SK-MEL-5 (cell line): ENCODE measurements at regions not wholly inside any gene's neighbourhood (a gene's known extent, or its start where the extent isn't known, plus 50 kb on each side); places are given as distances from the start of the nearest gene placed in this dataset.

Experiments used
- DNase-seq: peaks from one replicate; pipeline ENCODE4 v3.0.0-alpha.2; 2016; ENCODE audit warnings: low read depth, low spot score
- in situ Hi-C: cut with HindIII; loops from 2 replicates; pipeline ENCODE4 v1.10.0; 2016; ENCODE audit warnings: low sequenced_read_pairs, high pct_unique_total_duplicates, low pct_unique_long_range_greater_than_20kb

DNA sequence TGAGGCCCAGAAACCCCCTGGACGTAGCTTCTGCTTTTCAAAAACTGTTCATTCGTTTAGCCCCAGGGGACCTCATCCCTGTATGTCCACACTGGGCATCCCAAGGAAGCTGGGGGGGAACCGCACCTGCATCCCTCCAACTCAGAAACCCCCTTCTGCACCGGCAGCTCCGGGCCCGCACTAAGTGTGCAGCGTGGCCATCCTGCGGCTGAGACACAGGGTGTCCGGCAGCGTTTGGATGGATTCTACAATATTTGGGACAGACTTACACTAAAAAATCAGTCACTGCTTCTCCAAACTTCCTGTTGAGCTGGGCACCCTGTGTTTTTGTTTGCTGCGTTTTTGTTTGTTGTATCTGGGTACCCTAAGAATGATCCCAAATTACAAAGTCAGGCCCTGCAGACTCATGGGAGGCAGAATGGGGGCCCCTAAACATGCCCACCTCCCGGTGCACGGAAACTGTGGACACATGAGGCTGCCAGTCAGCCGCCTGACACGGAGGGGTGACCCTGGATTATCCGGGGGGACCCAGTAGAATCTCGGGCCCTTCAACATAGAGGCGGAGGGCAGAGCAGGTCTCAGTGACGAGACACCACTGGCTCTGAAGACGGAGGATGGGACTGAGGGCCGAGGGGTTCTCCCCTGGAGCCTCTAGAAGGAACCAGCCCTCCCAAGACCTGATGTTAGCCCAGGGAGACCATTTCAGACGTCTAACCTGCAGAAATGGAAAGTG is 88.2 kb upstream of the BHLHE23 start:
- in situ Hi-C loops, result no loop called here
- no peak for DNase-seq

DNA sequence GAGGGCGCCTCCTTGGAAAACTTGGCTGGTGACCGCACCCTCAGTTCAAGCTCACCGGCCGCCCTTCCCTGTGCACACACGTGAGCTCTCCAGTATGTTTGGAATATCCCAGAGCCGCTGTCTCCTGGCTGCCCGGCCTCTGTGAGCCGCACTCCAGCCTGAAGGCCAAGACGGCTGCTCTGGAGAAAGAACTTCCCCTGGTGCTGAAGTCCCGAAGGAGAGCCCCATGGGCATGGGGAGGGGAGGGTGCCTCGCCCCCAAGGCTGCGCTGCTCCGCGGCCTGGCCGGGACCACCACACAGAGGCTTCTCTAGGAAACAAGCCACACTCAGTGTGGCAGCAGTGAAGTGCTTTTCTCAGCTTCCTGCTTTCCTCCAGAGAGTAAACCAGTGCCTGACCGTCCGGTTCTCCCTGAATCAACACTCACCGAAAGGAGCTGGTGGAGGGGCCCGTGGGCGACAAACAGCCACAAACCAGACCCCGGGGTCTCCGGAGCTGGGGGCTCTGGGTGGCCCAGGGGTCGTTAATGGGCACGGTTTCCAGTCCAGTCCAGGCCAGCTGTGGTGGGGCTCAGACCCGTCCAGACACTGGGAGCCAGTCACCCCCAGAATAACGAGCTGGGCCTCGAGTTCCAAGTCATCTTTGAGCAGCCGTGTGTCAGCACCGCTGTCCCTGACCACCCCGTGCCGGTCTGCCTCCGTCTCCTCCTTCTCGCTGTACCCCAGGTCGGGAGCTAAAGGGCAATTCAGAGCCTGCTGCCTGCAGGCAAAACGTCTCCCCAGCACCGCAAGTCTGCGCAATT is 87.4 kb upstream of the BHLHE23 start:
- no peak for DNase-seq
- in situ Hi-C loops, result no loop called here

DNA sequence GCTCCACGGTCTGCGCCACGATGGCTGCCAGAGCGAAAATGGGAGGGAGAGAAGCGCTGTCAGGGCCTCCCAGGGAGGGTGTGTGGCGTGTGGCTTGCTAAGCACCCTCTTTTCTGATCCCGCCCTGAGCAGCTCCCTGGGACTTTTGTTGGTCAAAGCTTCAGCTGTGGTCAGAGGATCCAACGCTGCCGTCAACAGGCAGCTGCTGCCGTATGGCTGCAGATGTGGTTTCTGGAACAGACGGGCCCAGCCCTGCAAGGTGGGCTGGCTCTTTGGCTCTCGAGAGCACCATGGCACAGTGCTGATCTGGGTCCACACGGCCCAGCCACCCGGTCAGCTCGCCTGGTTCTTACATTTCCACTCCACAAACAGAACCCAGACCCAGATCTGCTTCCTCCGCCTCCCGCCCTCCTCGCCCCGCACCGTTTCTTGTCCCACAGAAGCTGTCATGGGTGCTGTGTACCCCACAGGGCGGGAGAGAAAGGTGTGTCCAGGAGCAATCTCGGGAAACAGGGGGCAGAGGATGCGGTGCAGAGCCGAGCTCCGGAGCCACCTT is 86.0 kb upstream of the BHLHE23 start:
- in situ Hi-C loops, result no loop called here
- DNase-seq, result no peak

DNA sequence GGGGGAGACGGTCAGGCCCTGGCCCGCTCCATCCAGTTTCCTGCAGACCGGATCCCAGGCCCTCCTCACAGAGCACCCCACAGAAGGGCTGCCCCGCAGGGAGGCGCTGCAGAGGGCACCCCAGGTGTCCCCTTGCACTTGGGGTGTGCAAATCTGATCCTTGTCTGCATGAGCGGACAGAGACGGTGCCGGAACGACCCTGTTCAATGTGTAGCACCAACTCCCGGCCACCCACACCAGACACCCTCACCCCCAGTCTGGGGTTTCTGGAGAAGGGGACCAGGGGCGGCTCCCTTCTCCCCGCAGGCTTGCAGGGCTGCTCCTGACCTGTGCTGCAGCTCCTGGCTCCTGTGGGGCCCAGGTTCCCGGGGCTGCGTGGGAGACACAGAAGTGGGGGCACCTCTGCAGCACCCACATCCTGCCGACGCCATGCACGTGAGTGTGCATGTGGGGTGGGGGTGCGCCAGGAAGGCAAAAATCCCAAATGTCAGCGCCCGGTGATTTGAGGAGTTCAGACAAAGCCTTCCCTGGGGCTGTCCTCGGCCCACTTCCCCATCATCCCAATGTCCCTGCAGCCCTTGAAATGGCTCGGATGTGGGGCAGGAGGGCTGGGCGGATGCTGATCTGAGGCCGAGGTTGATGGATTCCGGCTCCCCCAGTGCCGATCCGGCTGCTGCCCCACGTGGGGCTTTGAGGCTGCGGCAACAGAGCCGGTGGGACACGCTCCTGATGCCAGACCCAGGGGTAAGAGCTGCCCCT is 85.3 kb upstream of the BHLHE23 start:
- in situ Hi-C loops, result no loop called here
- DNase-seq, result no peak

DNA sequence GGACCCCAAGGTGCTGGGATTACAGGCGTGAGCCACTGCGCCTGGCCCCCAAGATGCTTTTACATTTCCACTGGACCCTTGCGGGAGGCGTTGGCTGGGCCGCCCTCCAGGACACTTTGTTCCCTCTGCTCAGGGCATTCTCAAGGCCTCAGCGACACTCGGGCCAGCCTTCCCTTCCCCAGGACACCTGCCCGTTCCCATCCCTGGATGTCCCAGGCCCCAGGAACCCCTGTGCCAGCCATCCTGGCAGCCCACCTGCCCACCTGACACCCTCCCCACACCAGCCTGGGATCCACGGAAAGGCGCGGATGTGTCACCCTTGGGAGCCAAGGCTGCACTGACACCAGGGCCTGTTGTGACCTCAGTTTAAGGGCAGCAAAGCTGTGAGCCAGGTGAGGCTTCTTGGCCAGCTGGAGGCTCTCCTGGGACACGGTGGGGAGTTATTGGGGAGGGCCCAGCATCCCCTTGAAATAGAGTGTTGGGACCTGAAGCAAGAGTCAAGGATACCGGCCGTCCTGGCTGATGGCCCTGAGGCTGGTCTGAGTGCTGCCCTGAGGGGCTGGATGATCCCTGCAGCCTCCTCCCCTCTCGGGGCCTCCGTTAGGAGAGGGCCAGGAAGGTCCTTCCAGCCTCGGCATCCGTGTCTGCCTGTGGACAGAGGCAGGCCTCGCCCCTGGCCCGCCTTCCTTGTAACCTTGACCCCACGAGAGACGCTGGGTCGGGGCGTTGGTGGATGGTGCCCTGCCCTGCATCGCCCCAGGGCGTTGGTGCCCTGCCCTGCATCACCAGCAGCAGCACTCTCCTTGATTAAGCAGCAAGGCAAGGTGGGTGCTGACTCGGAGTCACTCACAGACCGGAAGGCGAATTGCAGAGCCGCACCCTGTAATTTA is 84.2 kb upstream of the BHLHE23 start:
- DNase-seq, result no peak
- in situ Hi-C loops, result no loop called here

DNA sequence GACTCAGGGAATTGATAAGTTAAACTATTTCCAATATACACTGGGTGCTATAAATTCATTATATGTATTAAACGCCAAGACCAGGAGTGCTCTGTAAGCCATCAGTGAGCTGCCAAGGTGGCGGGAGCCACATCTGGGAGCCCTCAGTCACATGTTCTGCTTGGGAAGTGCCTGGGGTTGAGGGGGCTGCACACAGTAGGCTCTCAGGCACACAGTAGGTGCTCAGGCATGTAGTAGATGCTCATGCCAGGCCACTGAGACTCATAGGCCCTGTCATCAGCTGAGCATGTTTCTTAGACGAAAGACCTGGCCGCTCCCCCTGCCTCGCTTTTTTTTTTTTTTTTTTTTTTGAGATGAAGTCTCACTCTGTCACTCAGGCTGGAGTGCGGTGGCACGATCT is 83.3 kb upstream of the BHLHE23 start:
- in situ Hi-C loops, result no loop called here
- no peak for DNase-seq

DNA sequence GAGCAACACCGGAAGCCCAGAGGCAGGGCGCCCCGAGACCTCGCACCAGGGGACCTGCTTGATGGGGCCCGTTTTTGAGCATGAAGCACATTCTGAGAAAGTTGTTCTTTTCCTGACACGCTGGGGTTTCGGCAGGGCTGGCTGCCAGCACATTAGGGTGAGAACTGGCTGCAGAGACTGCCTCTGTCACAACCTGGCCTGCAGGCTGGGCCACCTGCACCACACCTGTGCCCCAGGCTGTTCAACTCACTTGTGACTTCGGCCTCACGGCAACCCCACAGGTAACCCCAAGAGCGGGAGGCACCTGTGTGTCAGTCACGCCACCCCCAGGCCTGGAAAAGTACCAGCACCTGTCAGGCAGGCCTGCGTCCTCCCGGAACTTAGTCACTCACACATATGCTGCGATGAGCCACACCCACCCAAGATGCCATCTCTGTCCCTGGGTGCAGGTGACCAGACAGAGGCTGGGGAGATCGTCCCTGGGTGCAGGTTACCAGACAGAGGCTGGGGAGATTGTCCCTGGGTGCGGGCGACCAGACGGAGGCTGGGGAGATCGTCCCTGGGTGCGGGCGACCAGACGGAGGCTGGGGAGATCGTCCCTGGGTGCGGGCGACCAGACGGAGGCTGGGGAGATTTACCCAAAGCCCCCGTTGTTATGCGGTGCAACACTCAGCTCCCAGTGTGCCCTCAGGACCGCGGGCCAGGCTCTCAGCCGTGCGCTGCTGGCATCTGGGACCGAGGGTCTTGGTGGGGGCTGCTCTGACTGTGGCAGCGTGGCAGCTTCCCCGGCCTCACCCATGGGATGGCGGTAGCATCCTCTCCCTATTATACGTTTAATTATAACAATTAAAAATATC is 82.5 kb upstream of the BHLHE23 start:
- in situ Hi-C loops, result no loop called here

DNA sequence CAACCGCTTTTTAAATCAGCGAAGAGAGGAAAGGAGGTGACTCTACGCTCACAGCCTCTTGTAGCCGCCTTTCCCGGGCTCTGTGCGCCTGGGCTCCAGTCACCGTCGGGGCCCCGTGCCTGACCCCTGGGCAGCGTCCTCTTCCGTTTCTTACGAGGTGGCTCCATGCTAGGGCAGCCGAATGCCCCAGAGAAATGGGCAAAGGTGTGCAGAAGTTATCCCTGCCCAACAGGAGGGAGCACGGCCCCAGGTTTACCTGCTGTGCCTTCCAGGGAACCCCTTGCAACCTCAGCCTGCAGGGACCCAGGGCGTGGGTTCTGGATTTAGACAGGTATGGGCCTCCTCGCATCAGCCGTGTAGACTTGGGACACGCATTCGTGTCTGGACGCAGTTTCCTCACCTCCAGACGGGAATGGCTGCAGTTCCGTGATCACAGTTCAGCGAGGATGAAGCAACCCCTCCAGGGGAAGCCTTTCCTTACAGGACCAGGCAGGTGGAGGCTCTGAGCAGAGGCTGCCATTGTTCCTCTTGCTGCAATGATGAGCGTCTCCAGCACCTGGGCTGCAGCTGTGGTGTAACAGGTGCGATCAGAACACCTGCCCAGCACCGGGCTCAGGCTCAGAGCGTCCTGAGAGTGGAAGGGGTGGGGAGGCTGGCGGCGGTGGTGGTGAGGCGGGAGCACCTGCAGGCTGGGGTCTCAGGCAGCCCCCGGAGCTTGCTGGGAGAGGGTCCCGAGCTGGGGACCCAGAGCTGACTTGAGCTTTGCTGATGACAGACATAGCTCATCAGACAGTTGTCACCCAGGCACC is 81.3 kb upstream of the BHLHE23 start:
- in situ Hi-C loops, result no loop called here
- DNase-seq, result no peak

More for the DNA sequence above, 82.5 kb upstream of the BHLHE23 start:
- no peak for DNase-seq

DNA sequence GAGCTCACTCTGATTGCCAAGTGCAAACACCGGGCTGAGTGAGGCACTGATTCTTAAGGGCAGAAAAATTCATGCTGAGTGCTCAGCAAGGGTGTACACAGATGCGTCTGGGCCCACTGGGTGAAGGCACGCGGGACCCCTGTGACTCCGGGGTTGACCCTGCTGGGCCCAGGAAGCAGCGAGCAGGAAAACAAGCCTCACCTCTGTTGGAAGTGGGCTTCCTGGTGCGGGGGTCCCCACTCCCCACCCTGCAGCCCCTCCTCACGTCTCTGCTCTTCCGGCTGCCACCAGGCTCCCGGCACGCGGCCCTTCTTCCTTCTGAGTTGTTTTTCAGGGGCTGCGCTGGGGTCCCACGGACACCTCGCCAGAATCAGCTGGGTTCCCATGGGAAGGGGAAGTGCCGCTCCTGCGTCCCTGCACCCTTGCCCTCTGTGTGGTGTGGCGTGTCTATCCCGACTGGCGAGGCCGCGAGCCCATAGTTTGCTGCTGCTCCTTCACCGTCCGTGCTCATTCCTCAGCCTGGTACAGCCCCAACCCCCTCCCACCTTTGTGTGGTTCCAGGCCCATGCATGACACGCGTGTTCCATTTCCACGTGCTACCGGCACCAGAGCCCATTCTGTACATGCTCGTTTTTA is 80.6 kb upstream of the BHLHE23 start:
- in situ Hi-C loops, result no loop called here
- DNase-seq, result no peak

DNA sequence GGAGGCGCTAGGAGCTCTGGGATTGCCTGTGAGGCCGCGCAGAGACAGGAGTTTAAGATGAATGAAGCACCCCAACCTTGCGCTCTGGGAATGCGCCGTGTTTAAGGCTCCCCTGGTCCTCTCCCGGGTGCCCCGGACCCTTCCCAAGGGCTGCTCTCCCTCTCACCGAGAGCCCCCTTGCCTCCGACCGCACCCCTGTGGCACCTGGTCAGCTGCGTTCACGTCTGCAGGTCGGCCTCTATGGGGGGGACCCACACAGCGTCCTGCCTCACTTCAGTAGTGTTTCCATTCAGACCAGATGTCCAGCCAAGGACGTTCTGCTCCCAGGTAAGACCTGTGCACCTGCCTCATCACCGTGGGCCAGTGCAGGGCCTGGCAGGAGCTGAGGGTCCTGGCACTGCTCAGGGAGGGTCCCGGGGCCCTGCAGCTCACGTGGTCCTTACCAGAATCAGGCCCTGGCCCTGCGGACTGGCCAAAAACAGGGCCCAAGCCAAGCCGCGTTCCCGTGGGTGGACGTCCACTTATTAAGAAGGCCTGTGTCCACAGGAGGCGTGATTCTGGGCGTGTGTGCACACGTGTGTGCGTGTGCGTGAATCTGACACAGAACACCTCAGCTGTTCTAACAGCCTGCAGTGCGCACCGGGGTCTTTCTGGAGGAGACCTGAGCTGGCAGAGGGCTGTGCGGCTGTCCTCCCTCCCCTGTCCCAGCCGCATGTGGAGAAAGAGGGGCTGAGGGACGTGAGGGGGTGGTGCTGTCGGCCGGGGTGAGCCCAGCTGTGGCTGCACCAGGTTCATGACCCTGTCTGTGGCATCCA is 79.9 kb upstream of the BHLHE23 start:
- DNase-seq, result no peak

DNA sequence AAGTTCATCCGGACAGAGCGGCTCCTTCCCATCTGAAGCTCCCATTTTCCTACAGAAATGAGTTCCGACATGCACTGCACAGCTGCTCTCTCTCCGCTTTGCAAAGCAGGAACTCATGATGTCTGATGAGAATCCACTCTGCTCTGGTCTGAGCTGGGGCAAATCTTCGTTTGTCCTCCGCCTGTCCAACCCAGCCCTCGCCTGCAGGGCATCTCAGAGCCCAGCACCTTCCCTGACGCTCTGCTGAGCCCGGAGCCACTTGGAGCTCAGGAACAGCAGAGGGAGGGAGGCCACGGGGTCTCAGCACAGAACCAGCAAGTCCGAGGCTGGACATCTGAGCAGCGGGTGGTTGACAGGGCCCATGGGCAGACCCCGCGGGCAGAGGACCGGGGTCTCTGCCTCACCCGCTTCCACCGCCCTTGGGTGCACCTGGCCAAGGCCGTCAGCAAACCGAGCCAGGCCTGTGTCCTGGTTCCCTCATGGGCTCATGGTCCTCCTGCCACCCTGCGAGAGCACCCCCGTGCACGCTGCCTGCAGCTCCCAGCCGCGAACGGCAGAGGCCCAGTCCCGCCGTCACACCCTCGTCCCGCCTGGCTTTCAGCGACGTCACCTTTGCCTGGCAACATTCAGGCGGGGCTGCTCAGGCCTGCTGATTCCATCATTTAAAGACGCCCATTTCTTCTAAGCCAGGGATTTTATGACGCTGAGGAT is 78.5 kb upstream of the BHLHE23 start:
- no peak for DNase-seq
- in situ Hi-C loops, result no loop called here

More for the DNA sequence above, 79.9 kb upstream of the BHLHE23 start:
- in situ Hi-C loops, result no loop called here

DNA sequence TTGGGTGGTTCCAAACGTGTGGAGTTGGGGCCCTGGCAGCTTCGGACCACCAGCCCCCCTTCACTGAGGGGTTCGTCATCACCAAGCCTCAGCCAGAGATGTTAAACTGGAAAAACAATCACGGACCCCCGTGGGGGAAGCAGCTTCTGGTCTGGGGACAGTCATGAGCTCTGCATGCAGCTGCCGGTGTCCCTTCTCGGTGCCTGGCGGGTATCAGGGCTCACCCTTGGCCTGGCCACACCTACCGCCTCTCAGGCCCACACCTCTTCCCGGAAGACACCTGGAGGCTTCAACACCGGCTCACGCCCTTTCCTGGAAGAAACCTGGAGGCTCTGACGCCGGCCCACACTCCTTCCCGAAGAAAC is 77.8 kb upstream of the BHLHE23 start:
- in situ Hi-C loops, result no loop called here

DNA sequence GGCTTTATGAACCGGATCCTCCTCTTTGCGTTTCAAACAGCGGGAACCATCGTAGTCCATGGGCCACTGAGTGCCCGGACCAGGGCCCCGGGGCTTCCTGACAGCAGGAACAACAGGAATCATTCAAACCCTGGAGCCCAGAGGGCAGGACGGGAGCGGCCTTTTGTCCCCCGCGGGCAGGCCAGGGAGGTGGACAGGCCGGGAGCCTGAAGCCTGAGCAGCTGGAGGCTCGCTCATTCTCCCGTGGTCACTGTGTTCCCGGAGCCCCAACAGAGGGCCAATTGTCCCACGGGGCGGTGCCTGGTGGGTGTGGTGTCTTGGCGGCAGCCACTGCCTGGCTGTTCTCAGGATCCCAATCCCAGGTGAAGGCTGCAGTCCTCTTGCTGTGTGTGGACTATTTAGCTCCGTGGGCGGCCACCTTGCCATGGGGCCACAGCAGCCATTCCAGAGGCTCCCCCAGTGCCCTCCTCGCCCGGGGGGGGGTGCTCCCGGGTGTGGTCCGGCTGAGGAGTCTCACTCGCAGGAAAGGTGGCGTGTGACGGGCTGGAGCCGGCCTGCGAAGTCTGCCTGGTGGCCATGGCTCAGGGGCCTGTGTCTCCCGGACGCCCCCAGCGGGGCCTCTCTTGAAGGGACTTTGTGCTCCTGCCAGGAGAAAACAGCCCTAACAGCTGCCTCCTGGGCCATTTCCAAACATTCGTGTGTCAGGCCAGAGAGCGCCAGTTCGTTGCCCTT is 77.2 kb upstream of the BHLHE23 start:
- peak; percentile 53 for DNase-seq
- in situ Hi-C loops, result no loop called here

More for the DNA sequence above, 77.8 kb upstream of the BHLHE23 start:
- no peak for DNase-seq
